ENCODE measurements at regions not wholly inside any gene's neighbourhood (a gene's known extent, or its start where the extent isn't known, plus 50 kb on each side); places are given as distances from the start of the nearest gene placed in this dataset.

GRCh38 chr6:4616311-4616710 lies 159.9 kb upstream of the CDYL start:
- TF ChIP-seq, protein P1, sequence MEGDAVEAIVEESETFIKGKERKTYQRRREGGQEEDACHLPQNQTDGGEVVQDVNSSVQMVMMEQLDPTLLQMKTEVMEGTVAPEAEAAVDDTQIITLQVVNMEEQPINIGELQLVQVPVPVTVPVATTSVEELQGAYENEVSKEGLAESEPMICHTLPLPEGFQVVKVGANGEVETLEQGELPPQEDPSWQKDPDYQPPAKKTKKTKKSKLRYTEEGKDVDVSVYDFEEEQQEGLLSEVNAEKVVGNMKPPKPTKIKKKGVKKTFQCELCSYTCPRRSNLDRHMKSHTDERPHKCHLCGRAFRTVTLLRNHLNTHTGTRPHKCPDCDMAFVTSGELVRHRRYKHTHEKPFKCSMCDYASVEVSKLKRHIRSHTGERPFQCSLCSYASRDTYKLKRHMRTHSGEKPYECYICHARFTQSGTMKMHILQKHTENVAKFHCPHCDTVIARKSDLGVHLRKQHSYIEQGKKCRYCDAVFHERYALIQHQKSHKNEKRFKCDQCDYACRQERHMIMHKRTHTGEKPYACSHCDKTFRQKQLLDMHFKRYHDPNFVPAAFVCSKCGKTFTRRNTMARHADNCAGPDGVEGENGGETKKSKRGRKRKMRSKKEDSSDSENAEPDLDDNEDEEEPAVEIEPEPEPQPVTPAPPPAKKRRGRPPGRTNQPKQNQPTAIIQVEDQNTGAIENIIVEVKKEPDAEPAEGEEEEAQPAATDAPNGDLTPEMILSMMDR (IDR thresholded peaks at IDR 0.05): no peak
- no peak for TF ChIP-seq POLR2AphosphoS5 (IDR thresholded peaks at IDR 0.05; ENCODE audit: low read depth, low read length)
- no peak for TF ChIP-seq SIN3A (IDR thresholded peaks at IDR 0.05; ENCODE audit: borderline replicate concordance, insufficient read depth, low read depth, low read length)

Measured in Panc1 (cell line).